ENCODE measurements at regions not wholly inside any gene's neighbourhood (a gene's known extent, or its start where the extent isn't known, plus 50 kb on each side); places are given as distances from the start of the nearest gene placed in this dataset.

DNA sequence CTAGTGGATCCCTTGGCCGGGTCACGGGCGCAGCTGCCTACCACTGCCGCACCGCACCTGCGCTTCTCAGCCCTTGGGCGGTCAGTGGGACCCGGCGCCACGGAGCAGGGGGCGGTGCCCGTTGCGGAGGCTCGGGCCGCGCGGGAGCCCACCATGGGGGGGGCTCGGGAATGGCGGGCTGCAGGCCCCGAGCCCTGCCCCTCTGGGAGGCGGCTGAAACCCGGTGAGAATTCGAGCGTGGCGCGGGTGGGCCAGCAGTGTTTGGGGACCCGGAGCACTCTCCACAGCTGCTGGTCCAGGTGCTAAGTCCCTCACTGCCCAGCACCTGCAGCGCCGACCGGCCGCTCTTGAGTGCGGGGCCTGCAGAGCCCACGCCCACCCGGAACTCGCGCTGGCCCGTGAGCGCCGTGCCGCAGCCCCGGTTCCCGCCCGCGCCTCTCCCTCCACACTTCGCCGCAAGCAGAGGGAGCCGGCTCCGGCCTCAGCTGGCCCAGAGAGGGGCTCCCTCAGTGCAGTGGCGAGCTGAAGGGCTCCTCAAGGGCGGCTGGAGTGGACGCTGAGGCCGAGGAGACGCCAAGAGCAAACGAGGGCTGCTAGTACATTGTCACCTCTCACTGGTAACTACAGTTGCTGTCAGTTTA lies 120.5 kb upstream of the TMEM170B start:
- TF ChIP-seq, protein P1, sequence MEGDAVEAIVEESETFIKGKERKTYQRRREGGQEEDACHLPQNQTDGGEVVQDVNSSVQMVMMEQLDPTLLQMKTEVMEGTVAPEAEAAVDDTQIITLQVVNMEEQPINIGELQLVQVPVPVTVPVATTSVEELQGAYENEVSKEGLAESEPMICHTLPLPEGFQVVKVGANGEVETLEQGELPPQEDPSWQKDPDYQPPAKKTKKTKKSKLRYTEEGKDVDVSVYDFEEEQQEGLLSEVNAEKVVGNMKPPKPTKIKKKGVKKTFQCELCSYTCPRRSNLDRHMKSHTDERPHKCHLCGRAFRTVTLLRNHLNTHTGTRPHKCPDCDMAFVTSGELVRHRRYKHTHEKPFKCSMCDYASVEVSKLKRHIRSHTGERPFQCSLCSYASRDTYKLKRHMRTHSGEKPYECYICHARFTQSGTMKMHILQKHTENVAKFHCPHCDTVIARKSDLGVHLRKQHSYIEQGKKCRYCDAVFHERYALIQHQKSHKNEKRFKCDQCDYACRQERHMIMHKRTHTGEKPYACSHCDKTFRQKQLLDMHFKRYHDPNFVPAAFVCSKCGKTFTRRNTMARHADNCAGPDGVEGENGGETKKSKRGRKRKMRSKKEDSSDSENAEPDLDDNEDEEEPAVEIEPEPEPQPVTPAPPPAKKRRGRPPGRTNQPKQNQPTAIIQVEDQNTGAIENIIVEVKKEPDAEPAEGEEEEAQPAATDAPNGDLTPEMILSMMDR (IDR thresholded peaks at IDR 0.05): no peak
- no peak for TF ChIP-seq POLR2A (IDR thresholded peaks at IDR 0.05)
